WTC11 (cell line): ENCODE measurements at regions not wholly inside any gene's neighbourhood (a gene's known extent, or its start where the extent isn't known, plus 50 kb on each side); places are given as distances from the start of the nearest gene placed in this dataset.
"Not testable (repeated sequence)": the region's sequence is repeated elsewhere in the genome, so short reads cannot be mapped to it uniquely, and the experiment has no call there.

ENCODE experiments used
- ATAC-seq: fragments of 200-7000 bp; cut with Tn5 transposase; 2 replicates; pipeline ENCODE4 v1.10.0; 2021; ENCODE audit warnings: mild to moderate bottlenecking, moderate library complexity
- CTCF ChIA-PET: fragments of 300-600 bp; sonication (Branson Sonifier 250); formaldehyde crosslinking; loops from one replicate; lab custom pipeline; 2021; ENCODE audit warnings: antibody characterized with exemption; lab: Charles Lee
- POLR2A ChIA-PET: fragments of 350-600 bp; sonication (Branson Sonifier 250); formaldehyde crosslinking; loops from one replicate; lab custom pipeline; 2021; ENCODE audit warnings: antibody characterized with exemption; lab: Charles Lee
- DNase-seq: peaks from one replicate; pipeline ENCODE4 v3.0.0; 2021; ENCODE audit warnings: low spot score
- H3K27ac Mint-ChIP-seq: 2 replicates; pipeline ENCODE4 v1.8.0; 2021; ENCODE audit warnings: mixed read lengths
- H3K27me3 Mint-ChIP-seq: 2 replicates; pipeline ENCODE4 v1.8.0; 2021; ENCODE audit warnings: low read depth, mild to moderate bottlenecking, moderate library complexity, mixed read lengths
- H3K36me3 Mint-ChIP-seq: 2 replicates; pipeline ENCODE4 v1.8.0; 2021; ENCODE audit warnings: mixed read lengths
- H3K4me1 Mint-ChIP-seq: 2 replicates; pipeline ENCODE4 v1.8.0; 2022; ENCODE audit warnings: mixed read lengths
- H3K4me3 Mint-ChIP-seq: 2 replicates; pipeline ENCODE4 v1.8.0; 2021; ENCODE audit warnings: mild to moderate bottlenecking, moderate library complexity, mixed read lengths
- H3K9me3 Mint-ChIP-seq: 2 replicates; pipeline ENCODE4 v1.8.0; 2021; ENCODE audit warnings: mixed read lengths
- CREM ChIP-seq: sonication (generic); formaldehyde crosslinking; IDR thresholded peaks from 2 replicates; pipeline ENCODE4 v1.8.1; 2022; ENCODE audit warnings: mild to moderate bottlenecking, missing genetic modification reagents, moderate library complexity
- EMX1 ChIP-seq: fragments of 250-450 bp; sonication (Bioruptor Pico); IDR thresholded peaks from 2 replicates; pipeline ENCODE4 v1.8.0; 2021; ENCODE audit warnings: mild to moderate bottlenecking
- FOXK1 ChIP-seq: sonication (generic); formaldehyde crosslinking; IDR thresholded peaks from 2 replicates; pipeline ENCODE4 v1.8.0; 2022; ENCODE audit warnings: mild to moderate bottlenecking, moderate library complexity, missing genetic modification reagents
- FOXP1 ChIP-seq: sonication (generic); formaldehyde crosslinking; IDR thresholded peaks from 2 replicates; pipeline ENCODE4 v1.8.0; 2022; ENCODE audit warnings: missing genetic modification reagents, mild to moderate bottlenecking, moderate library complexity, borderline replicate concordance
- GTF2I ChIP-seq: fragments of 250-450 bp; sonication (Bioruptor Pico); conservative IDR thresholded peaks from 2 replicates; pipeline ENCODE4 v1.4.0; 2021; ENCODE audit warnings: mild to moderate bottlenecking
- MYBL2 ChIP-seq: sonication (generic); formaldehyde crosslinking; IDR thresholded peaks from 2 replicates; pipeline ENCODE4 v1.8.1; 2023; ENCODE audit warnings: mild to moderate bottlenecking, moderate library complexity, missing genetic modification reagents
- NR1H2 ChIP-seq: sonication (generic); formaldehyde crosslinking; IDR thresholded peaks from 2 replicates; pipeline ENCODE4 v1.9.0; 2021; ENCODE audit warnings: mild to moderate bottlenecking, moderate library complexity, missing genetic modification reagents
- NR2C2 ChIP-seq: sonication (generic); formaldehyde crosslinking; IDR thresholded peaks from 2 replicates; pipeline ENCODE4 v1.8.0; 2022; ENCODE audit warnings: mild to moderate bottlenecking, missing genetic modification reagents
- RORB ChIP-seq: fragments of 250-450 bp; sonication (Bioruptor Pico); IDR thresholded peaks from 2 replicates; pipeline ENCODE4 v1.9.0; 2021; ENCODE audit warnings: mild to moderate bottlenecking
- TEAD1 ChIP-seq: sonication (generic); formaldehyde crosslinking; IDR thresholded peaks from 2 replicates; pipeline ENCODE4 v1.8.0; 2022; ENCODE audit warnings: mild to moderate bottlenecking, missing genetic modification reagents
- ZBTB21 ChIP-seq: sonication (generic); formaldehyde crosslinking; IDR thresholded peaks from 2 replicates; pipeline ENCODE4 v1.8.1; 2023; ENCODE audit warnings: mild to moderate bottlenecking, missing genetic modification reagents, borderline replicate concordance
- ZNF671 ChIP-seq: fragments of 250-450 bp; sonication (Bioruptor Pico); IDR thresholded peaks from 2 replicates; pipeline ENCODE4 v1.8.0; 2021; ENCODE audit warnings: mild to moderate bottlenecking
- TF ChIP-seq, protein P1 (sequence below): fragments of 200-600 bp; IDR thresholded peaks from 2 replicates; pipeline ENCODE4 v1.8.0; 2022; ENCODE audit warnings: antibody characterized with exemption
- TF ChIP-seq, protein P2 (sequence below): fragments of 250-450 bp; sonication (Bioruptor Pico); IDR thresholded peaks from 2 replicates; pipeline ENCODE4 v2.1.2; 2022; ENCODE audit warnings: mild to moderate bottlenecking, moderate library complexity
- TF ChIP-seq, protein P3 (sequence below): sonication (generic); formaldehyde crosslinking; IDR thresholded peaks from 2 replicates; pipeline ENCODE4 v1.8.1; 2023; ENCODE audit warnings: mild to moderate bottlenecking, missing genetic modification reagents, moderate library complexity
- TF ChIP-seq, protein P4 (sequence below): fragments of 250-450 bp; sonication (Bioruptor Pico); IDR thresholded peaks from 2 replicates; pipeline ENCODE4 v1.9.0; 2021; ENCODE audit warnings: mild to moderate bottlenecking
- TF ChIP-seq, protein P5 (sequence below): fragments of 250-450 bp; sonication (Bioruptor Pico); IDR thresholded peaks from 2 replicates; pipeline ENCODE4 v1.9.0; 2021; ENCODE audit warnings: mild to moderate bottlenecking, borderline replicate concordance

DNA sequence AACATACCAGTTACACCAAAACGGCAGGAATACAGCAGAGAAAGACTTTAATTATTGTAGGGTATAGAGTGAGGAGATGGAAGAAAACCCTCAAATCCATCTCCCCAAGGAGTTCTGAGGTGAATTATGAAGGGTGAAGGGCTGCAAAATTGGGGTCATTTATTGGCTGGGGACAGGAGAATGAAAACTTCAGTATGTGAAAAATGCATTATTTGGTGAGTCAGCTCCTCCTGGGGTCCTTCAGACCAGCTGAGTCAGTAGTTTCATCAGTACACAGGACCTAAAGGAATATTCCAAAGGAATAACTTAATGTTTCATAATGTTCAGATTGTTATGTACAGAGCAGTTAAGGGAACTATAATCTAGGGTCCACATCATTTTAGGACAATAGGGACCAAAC, 566.0 kb downstream of the GBE1 start:
- POLR2A ChIA-PET, result no interaction called here
- Mint-ChIP-seq H3K4me1 (peaks cover 9% of the 10 kb centered on the region), H3K27ac (no peak overlapping the region), H3K36me3 (no peaks in the 10 kb centered on the region), H3K4me3 (no peak overlapping the region), H3K9me3 (no peaks in the 10 kb centered on the region), H3K27me3 (no peaks in the 10 kb centered on the region)
- DNase-seq (no peak), ATAC-seq (no peak)
- CTCF ChIA-PET, result no interaction called here
- TF ChIP-seq NR1H2 (CRISPR knock-in tag) (no peak), NR2C2 (no peak), EMX1 (no peak), ZNF671 (CRISPR knock-in tag) (no peak), FOXK1 (CRISPR knock-in tag) (no peak), TEAD1 (CRISPR knock-in tag) (no peak), MYBL2 (CRISPR knock-in tag) (no peak)
- TF ChIP-seq, protein P1, sequence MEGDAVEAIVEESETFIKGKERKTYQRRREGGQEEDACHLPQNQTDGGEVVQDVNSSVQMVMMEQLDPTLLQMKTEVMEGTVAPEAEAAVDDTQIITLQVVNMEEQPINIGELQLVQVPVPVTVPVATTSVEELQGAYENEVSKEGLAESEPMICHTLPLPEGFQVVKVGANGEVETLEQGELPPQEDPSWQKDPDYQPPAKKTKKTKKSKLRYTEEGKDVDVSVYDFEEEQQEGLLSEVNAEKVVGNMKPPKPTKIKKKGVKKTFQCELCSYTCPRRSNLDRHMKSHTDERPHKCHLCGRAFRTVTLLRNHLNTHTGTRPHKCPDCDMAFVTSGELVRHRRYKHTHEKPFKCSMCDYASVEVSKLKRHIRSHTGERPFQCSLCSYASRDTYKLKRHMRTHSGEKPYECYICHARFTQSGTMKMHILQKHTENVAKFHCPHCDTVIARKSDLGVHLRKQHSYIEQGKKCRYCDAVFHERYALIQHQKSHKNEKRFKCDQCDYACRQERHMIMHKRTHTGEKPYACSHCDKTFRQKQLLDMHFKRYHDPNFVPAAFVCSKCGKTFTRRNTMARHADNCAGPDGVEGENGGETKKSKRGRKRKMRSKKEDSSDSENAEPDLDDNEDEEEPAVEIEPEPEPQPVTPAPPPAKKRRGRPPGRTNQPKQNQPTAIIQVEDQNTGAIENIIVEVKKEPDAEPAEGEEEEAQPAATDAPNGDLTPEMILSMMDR, result no peak
- TF ChIP-seq, protein P2, sequence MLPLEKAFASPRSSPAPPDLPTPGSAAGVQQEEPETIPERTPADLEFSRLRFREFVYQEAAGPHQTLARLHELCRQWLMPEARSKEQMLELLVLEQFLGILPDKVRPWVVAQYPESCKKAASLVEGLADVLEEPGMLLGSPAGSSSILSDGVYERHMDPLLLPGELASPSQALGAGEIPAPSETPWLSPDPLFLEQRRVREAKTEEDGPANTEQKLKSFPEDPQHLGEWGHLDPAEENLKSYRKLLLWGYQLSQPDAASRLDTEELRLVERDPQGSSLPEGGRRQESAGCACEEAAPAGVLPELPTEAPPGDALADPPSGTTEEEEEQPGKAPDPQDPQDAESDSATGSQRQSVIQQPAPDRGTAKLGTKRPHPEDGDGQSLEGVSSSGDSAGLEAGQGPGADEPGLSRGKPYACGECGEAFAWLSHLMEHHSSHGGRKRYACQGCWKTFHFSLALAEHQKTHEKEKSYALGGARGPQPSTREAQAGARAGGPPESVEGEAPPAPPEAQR (CRISPR knock-in tag), result no peak
- TF ChIP-seq, protein P3, sequence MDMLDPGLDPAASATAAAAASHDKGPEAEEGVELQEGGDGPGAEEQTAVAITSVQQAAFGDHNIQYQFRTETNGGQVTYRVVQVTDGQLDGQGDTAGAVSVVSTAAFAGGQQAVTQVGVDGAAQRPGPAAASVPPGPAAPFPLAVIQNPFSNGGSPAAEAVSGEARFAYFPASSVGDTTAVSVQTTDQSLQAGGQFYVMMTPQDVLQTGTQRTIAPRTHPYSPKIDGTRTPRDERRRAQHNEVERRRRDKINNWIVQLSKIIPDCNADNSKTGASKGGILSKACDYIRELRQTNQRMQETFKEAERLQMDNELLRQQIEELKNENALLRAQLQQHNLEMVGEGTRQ (CRISPR knock-in tag), result no peak
- TF ChIP-seq, protein P4, sequence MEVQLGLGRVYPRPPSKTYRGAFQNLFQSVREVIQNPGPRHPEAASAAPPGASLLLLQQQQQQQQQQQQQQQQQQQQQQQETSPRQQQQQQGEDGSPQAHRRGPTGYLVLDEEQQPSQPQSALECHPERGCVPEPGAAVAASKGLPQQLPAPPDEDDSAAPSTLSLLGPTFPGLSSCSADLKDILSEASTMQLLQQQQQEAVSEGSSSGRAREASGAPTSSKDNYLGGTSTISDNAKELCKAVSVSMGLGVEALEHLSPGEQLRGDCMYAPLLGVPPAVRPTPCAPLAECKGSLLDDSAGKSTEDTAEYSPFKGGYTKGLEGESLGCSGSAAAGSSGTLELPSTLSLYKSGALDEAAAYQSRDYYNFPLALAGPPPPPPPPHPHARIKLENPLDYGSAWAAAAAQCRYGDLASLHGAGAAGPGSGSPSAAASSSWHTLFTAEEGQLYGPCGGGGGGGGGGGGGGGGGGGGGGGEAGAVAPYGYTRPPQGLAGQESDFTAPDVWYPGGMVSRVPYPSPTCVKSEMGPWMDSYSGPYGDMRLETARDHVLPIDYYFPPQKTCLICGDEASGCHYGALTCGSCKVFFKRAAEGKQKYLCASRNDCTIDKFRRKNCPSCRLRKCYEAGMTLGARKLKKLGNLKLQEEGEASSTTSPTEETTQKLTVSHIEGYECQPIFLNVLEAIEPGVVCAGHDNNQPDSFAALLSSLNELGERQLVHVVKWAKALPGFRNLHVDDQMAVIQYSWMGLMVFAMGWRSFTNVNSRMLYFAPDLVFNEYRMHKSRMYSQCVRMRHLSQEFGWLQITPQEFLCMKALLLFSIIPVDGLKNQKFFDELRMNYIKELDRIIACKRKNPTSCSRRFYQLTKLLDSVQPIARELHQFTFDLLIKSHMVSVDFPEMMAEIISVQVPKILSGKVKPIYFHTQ (CRISPR knock-in tag), result no peak

DNA sequence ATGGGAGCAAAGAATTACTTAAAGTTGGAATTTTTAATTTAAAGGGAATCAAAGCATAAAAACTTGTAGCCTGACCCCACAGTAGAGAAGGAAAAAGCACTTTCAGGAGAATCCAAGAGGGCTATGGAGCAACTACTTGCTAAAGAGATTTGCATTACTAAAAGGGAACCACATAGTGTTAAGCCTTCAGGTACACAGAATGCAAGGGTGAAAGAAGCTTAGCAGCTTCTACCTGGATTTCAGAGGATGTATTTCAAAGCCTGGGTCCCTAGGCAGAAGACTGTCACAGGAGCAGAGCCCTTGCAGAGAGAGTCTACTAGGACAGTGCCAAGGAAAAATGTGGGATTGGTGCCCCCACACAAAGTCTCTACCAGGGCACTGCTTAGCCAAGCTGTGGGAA, 575.0 kb downstream of the GBE1 start:
- POLR2A ChIA-PET, result no interaction called here

DNA sequence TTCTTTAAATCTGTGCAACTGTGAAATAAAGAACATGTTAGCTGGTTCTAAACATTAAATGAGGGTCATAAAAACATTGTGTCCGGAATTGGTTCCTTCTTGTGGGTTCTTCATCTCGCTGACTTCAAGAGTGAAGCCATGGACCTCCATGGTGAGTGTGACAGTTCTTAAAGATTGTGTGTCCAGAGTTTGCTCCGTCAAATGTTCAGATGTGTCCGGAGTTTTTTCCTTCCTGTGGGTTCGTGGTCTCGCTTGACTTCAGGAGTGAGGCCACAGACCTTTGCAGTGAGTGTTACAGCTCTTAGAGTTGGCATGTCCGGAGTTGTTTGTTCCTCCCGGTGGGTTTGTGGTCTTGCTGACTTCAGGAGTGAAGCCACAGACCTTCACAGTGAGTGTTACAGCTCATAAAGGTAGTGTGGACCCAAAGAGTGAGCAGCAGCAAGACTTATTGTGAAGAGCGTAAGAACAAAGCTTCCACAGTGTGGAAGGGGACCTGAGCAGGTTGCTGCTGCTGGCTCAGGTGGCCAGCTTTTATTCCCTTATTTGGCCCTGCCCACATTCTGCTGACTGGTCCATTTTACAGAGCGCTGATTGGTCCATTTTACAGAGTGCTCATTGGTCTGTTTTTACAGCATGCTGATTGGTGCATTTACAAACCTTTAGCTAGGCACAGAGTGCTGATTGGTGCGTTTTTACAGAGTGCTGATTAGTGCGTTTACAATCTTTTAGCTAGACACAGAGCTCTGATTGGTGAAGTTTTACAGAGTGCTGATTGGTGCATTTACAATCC, 579.2 kb downstream of the GBE1 start:
- DNase-seq, H3K27ac Mint-ChIP-seq, CTCF ChIA-PET, ATAC-seq, H3K4me3 Mint-ChIP-seq, H3K27me3 Mint-ChIP-seq, H3K4me1 Mint-ChIP-seq, POLR2A ChIA-PET: not testable (repeated sequence)
- H3K36me3 Mint-ChIP-seq, result peaks cover 27% of the 10 kb centered on the region
- H3K9me3 Mint-ChIP-seq, result peaks cover 44% of the 10 kb centered on the region

More for the DNA sequence above, 575.0 kb downstream of the GBE1 start:
- TF ChIP-seq CREM (CRISPR knock-in tag) (no peak), EMX1 (no peak), RORB (CRISPR knock-in tag) (no peak), GTF2I (CRISPR knock-in tag) (no peak), FOXP1 (no peak), ZBTB21 (CRISPR knock-in tag) (no peak)
- TF ChIP-seq, protein P5, sequence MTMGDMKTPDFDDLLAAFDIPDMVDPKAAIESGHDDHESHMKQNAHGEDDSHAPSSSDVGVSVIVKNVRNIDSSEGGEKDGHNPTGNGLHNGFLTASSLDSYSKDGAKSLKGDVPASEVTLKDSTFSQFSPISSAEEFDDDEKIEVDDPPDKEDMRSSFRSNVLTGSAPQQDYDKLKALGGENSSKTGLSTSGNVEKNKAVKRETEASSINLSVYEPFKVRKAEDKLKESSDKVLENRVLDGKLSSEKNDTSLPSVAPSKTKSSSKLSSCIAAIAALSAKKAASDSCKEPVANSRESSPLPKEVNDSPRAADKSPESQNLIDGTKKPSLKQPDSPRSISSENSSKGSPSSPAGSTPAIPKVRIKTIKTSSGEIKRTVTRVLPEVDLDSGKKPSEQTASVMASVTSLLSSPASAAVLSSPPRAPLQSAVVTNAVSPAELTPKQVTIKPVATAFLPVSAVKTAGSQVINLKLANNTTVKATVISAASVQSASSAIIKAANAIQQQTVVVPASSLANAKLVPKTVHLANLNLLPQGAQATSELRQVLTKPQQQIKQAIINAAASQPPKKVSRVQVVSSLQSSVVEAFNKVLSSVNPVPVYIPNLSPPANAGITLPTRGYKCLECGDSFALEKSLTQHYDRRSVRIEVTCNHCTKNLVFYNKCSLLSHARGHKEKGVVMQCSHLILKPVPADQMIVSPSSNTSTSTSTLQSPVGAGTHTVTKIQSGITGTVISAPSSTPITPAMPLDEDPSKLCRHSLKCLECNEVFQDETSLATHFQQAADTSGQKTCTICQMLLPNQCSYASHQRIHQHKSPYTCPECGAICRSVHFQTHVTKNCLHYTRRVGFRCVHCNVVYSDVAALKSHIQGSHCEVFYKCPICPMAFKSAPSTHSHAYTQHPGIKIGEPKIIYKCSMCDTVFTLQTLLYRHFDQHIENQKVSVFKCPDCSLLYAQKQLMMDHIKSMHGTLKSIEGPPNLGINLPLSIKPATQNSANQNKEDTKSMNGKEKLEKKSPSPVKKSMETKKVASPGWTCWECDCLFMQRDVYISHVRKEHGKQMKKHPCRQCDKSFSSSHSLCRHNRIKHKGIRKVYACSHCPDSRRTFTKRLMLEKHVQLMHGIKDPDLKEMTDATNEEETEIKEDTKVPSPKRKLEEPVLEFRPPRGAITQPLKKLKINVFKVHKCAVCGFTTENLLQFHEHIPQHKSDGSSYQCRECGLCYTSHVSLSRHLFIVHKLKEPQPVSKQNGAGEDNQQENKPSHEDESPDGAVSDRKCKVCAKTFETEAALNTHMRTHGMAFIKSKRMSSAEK (CRISPR knock-in tag), result no peak
- Mint-ChIP-seq H3K4me1 (peaks cover 7% of the 10 kb centered on the region; the same call in 1 of the 2 replicates), H3K27me3 (no peaks in the 10 kb centered on the region), H3K36me3 (peaks cover 17% of the 10 kb centered on the region), H3K27ac (no peak overlapping the region), H3K4me3 (no peak overlapping the region), H3K9me3 (peaks cover 34% of the 10 kb centered on the region)
- CTCF ChIA-PET, result no interaction called here
- DNase-seq (no peak), ATAC-seq (peak; percentile 80)
